ENCODE measurements at regions not wholly inside any gene's neighbourhood (a gene's known extent, or its start where the extent isn't known, plus 50 kb on each side); places are given as distances from the start of the nearest gene placed in this dataset.

DNA sequence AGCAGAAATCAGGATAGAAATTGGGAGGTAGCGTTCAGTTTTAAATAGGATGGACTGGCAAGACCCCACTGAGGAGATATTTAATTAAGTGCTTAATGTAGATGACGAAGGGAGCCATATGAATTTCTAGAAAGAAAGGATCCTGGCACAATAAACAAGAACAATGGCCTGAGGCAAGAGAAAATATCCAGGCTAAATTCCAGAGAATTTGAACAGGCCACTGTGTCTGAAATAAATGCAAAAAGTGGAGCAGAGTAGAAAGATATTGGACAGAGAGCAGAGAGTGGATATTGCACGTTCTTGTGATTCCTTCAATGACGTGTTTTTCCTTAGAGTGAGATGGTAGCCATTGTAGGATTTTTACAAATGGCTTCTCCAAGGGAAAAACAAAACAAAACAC is 1504.8 kb downstream of the C4orf33 start:
- TF ChIP-seq GATA3 (IDR thresholded peaks at IDR 0.05; ENCODE audit: low read depth, low read length) (no peak), GATA2 (IDR thresholded peaks at IDR 0.05; ENCODE audit: low read depth, low read length) (no peak)
